Neural crest cell (in vitro differentiated cells): ENCODE measurements at regions not wholly inside any gene's neighbourhood (a gene's known extent, or its start where the extent isn't known, plus 50 kb on each side); places are given as distances from the start of the nearest gene placed in this dataset.

ENCODE experiments used
- DNase-seq: peaks from one replicate; pipeline ENCODE4 v3.0.0; 2021; ENCODE audit warnings: low read depth, mixed read lengths, low spot score
- H3K27ac Mint-ChIP-seq: one replicate; pipeline ENCODE4 v1.8.0; 2021; ENCODE audit warnings: mild to moderate bottlenecking, mixed read lengths; ENCODE audit not compliant: unreplicated experiment
- H3K27me3 Mint-ChIP-seq: 2 replicates; pipeline ENCODE4 v1.8.0; 2021; ENCODE audit warnings: low read depth, mild to moderate bottlenecking, mixed read lengths
- H3K36me3 Mint-ChIP-seq: 2 replicates; pipeline ENCODE4 v1.8.0; 2021; ENCODE audit warnings: low read depth, mild to moderate bottlenecking, mixed read lengths
- H3K4me1 Mint-ChIP-seq: 2 replicates; pipeline ENCODE4 v1.8.0; 2021; ENCODE audit warnings: mixed read lengths
- H3K4me3 Mint-ChIP-seq: one replicate; pipeline ENCODE4 v1.8.0; 2021; ENCODE audit warnings: mild to moderate bottlenecking, mixed read lengths
- H3K9me3 Mint-ChIP-seq: 2 replicates; pipeline ENCODE4 v1.8.0; 2021; ENCODE audit warnings: mixed read lengths
- CTCF ChIP-seq: fragments of 200-600 bp; sonication (generic); conservative IDR thresholded peaks from 2 replicates; pipeline ENCODE4 v1.5.0; 2021; ENCODE audit warnings: antibody characterized with exemption, mild to moderate bottlenecking

GRCh38 chr15:38189671-38190295 lies 62.9 kb upstream of the SPRED1 start:
- no peak for DNase-seq
- peaks cover 58% of the 10 kb centered on the region for H3K4me1 Mint-ChIP-seq
- H3K4me3 Mint-ChIP-seq = no peak overlapping the region
- no peak for TF ChIP-seq CTCF
- no peaks in the 10 kb centered on the region for H3K27me3 Mint-ChIP-seq
- H3K9me3 Mint-ChIP-seq = peaks cover 2% of the 10 kb centered on the region
- no peaks in the 10 kb centered on the region for H3K36me3 Mint-ChIP-seq
- H3K27ac Mint-ChIP-seq = no peak overlapping the region

- H3K9me3 Mint-ChIP-seq = peaks cover 1% of the 10 kb centered on the region
- H3K4me1 Mint-ChIP-seq = peaks cover 53% of the 10 kb centered on the region
- no peak for DNase-seq
- no peak overlapping the region for H3K4me3 Mint-ChIP-seq
- H3K27ac Mint-ChIP-seq = no peak overlapping the region
- no peaks in the 10 kb centered on the region for H3K27me3 Mint-ChIP-seq
- no peak for TF ChIP-seq CTCF
- no peaks in the 10 kb centered on the region for H3K36me3 Mint-ChIP-seq
Measured at GRCh38 chr15:38190501-38190900, 62.1 kb upstream of the SPRED1 start.

GRCh38 chr15:38192496-38192895 lies 60.1 kb upstream of the SPRED1 start:
- H3K9me3 Mint-ChIP-seq = peaks cover 7% of the 10 kb centered on the region
- TF ChIP-seq CTCF = no peak
- DNase-seq = no peak
- H3K27me3 Mint-ChIP-seq = no peaks in the 10 kb centered on the region
- H3K27ac Mint-ChIP-seq = no peak overlapping the region
- H3K4me3 Mint-ChIP-seq = no peak overlapping the region
- no peaks in the 10 kb centered on the region for H3K36me3 Mint-ChIP-seq
- peaks cover 49% of the 10 kb centered on the region for H3K4me1 Mint-ChIP-seq

GRCh38 chr15:38193496-38193895 lies 59.1 kb upstream of the SPRED1 start:
- Mint-ChIP-seq H3K27ac (no peak overlapping the region), H3K36me3 (no peaks in the 10 kb centered on the region), H3K4me1 (peaks cover 50% of the 10 kb centered on the region), H3K27me3 (no peaks in the 10 kb centered on the region), H3K9me3 (peaks cover 7% of the 10 kb centered on the region), H3K4me3 (no peak overlapping the region)
- DNase-seq = no peak
- no peak for TF ChIP-seq CTCF

GRCh38 chr15:38195191-38195901 lies 57.3 kb upstream of the SPRED1 start:
- no peak overlapping the region for H3K27ac Mint-ChIP-seq
- H3K27me3 Mint-ChIP-seq = no peaks in the 10 kb centered on the region
- no peak for DNase-seq
- no peak for TF ChIP-seq CTCF
- H3K4me1 Mint-ChIP-seq = peaks cover 44% of the 10 kb centered on the region
- no peaks in the 10 kb centered on the region for H3K36me3 Mint-ChIP-seq
- H3K9me3 Mint-ChIP-seq = peaks cover 7% of the 10 kb centered on the region
- H3K4me3 Mint-ChIP-seq = no peak overlapping the region
